Immature natural killer cell (primary cell): ENCODE measurements at regions not wholly inside any gene's neighbourhood (a gene's known extent, or its start where the extent isn't known, plus 50 kb on each side); places are given as distances from the start of the nearest gene placed in this dataset.

Experiments used
- DNase-seq, 3 donors: peaks; one replicate each; pipeline ENCODE4 v3.0.0; 2022; ENCODE audit warnings: mixed read lengths in 1 of 3
- H3K27ac Mint-ChIP-seq, 6 donors: one replicate each; pipeline ENCODE4 v1.8.0; 2020; ENCODE audit warnings: mixed read lengths in 6 of 6, mild to moderate bottlenecking in 5 of 6, inconsistent platforms in 4 of 6, moderate library complexity in 3 of 6
- H3K27me3 Mint-ChIP-seq, 3 donors: one replicate each; pipeline ENCODE4 v1.8.0; 2020 to 2021; ENCODE audit warnings: low read depth in 3 of 3, mild to moderate bottlenecking in 3 of 3, mixed read lengths in 3 of 3, moderate library complexity in 3 of 3, inconsistent platforms in 1 of 3
- H3K36me3 Mint-ChIP-seq, 3 donors: one replicate each; pipeline ENCODE4 v1.8.0; 2020; ENCODE audit warnings: mixed read lengths in 3 of 3, inconsistent platforms in 2 of 3, mild to moderate bottlenecking in 2 of 3
- H3K4me1 Mint-ChIP-seq, 2 donors: one replicate each; pipeline ENCODE4 v1.8.0; 2020; ENCODE audit warnings: inconsistent platforms in 2 of 2, mild to moderate bottlenecking in 2 of 2, mixed read lengths in 2 of 2, moderate library complexity in 1 of 2
- H3K4me3 Mint-ChIP-seq, 5 donors: one replicate each; pipeline ENCODE4 v1.8.0; 2020; ENCODE audit warnings: mild to moderate bottlenecking in 5 of 5, mixed read lengths in 5 of 5, inconsistent platforms in 3 of 5, moderate library complexity in 3 of 5
- H3K9me3 Mint-ChIP-seq, 6 donors: one replicate each; pipeline ENCODE4 v1.8.0; 2020; ENCODE audit warnings: mild to moderate bottlenecking in 6 of 6, mixed read lengths in 6 of 6, inconsistent platforms in 4 of 6, moderate library complexity in 3 of 6

DNA sequence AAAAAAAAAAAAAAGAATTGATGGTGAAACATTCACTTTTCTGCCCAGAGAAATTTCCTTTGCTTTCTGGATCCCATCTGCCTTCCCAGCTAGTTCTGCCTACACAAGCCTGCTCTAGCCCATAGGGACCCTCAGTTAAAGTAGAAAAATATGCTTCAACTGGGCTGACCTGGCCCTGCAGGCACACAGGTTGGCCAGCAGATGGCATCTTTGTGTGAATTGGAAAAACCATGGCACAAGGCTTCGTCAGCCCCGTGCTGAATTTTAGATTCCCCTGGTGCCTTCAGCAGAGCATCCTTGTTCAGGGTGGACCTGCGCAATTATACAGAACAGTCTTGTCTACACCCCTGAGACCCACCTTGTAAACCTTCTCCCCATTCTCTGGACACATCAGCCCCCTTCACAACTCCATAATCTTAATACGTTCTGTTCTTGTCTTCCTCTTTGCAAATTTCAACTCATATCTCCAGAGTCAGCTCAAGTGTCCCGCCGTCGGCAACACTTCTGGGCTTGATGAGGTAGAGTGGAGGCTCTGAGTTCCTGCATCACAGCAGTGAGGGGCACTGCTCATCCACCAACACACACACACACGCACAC, 114.5 kb downstream of the INSIG2 start:
- H3K4me3 Mint-ChIP-seq, result peak overlapping the region in 1 of 5 donors; percentile 56
- H3K9me3 Mint-ChIP-seq, result peaks cover 0 to 2% (median 0%) of the 10 kb centered on the region in 6 donors
- peaks cover 0 to 4% (median 4%) of the 10 kb centered on the region in 3 donors for H3K27me3 Mint-ChIP-seq
- peak in 2 of 3 donors; percentile 35 to 45 for DNase-seq
- peaks cover 5 to 7% of the 10 kb centered on the region in 2 donors for H3K4me1 Mint-ChIP-seq
- H3K36me3 Mint-ChIP-seq, result no peaks in the 10 kb centered on the region
- no peak overlapping the region for H3K27ac Mint-ChIP-seq

DNA sequence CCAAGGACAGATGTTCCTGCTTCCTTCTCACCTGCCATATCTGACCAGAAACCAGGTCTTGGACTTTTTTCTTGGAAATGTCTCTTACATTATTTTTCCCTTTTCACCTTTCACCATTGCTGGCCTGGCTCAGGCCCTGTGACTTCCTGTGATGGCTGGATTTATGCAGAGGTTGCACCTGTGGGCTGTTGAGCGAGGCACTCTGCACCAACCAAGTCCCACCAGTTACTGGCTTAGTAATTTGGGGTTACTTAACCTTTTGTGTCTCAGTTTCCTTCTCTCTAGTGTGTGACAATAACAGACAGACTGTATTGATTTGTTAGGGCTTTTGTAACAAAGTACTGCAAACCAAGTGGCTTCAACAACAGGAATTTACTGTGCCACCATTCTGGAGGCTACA, 110.0 kb downstream of the INSIG2 start:
- H3K36me3 Mint-ChIP-seq, result no peaks in the 10 kb centered on the region
- H3K27ac Mint-ChIP-seq, result peak overlapping the region in 1 of 6 donors; percentile 5
- no peak overlapping the region for H3K4me3 Mint-ChIP-seq
- no peaks in the 10 kb centered on the region for H3K27me3 Mint-ChIP-seq
- H3K4me1 Mint-ChIP-seq, result peaks cover 5 to 7% of the 10 kb centered on the region in 2 donors
- no peak for DNase-seq
- peaks cover 0 to 2% (median 0%) of the 10 kb centered on the region in 6 donors for H3K9me3 Mint-ChIP-seq

GRCh38 chr2:118197011-118197675, 108.9 kb downstream of the INSIG2 start:
- H3K4me1 Mint-ChIP-seq, result no peaks in the 10 kb centered on the region
- DNase-seq, result no peak
- H3K4me3 Mint-ChIP-seq, result no peak overlapping the region
- no peak overlapping the region for H3K27ac Mint-ChIP-seq
- H3K36me3 Mint-ChIP-seq, result no peaks in the 10 kb centered on the region
- peaks cover 0 to 2% (median 0%) of the 10 kb centered on the region in 6 donors for H3K9me3 Mint-ChIP-seq
- H3K27me3 Mint-ChIP-seq, result no peaks in the 10 kb centered on the region

- peaks cover 3 to 15% (median 13%) of the 10 kb centered on the region in 3 donors for H3K27me3 Mint-ChIP-seq
- H3K4me3 Mint-ChIP-seq, result no peak overlapping the region
- H3K36me3 Mint-ChIP-seq, result no peaks in the 10 kb centered on the region
- no peak overlapping the region for H3K27ac Mint-ChIP-seq
- H3K9me3 Mint-ChIP-seq, result no peaks in the 10 kb centered on the region
- peaks cover 15 to 20% of the 10 kb centered on the region in 2 donors for H3K4me1 Mint-ChIP-seq
- DNase-seq, result no peak
These were observed 102.2 kb downstream of the INSIG2 start for GRCh38 chr2:118190474-118190873.

DNA sequence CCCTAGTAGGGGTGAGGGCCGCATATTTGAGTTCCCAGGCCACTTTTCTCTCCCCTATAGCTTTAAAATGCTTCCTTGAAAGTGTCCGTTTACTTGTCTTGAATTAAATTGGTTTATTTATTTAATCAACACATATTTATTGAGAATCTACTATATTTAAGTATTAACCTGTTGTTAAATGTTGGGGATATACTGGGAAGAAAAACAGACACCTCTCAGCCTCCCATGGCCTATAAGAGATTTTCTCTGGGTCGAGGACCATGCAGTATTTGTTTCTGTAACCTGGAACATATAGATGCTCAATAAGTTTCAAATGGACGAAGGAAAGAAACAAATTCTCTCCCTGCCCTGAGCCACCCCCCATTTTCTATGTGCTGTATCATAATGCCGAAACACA, 98.6 kb downstream of the INSIG2 start:
- peak overlapping the region; percentile 89 to 97 (median 96) for H3K4me3 Mint-ChIP-seq
- H3K36me3 Mint-ChIP-seq, result no peaks in the 10 kb centered on the region
- no peak for DNase-seq
- peak overlapping the region; percentile 92 to 98 (median 96) for H3K27ac Mint-ChIP-seq
- no peaks in the 10 kb centered on the region for H3K9me3 Mint-ChIP-seq
- H3K27me3 Mint-ChIP-seq, result peaks cover 3 to 18% (median 13%) of the 10 kb centered on the region in 3 donors
- peaks cover 22 to 29% of the 10 kb centered on the region in 2 donors for H3K4me1 Mint-ChIP-seq

DNA sequence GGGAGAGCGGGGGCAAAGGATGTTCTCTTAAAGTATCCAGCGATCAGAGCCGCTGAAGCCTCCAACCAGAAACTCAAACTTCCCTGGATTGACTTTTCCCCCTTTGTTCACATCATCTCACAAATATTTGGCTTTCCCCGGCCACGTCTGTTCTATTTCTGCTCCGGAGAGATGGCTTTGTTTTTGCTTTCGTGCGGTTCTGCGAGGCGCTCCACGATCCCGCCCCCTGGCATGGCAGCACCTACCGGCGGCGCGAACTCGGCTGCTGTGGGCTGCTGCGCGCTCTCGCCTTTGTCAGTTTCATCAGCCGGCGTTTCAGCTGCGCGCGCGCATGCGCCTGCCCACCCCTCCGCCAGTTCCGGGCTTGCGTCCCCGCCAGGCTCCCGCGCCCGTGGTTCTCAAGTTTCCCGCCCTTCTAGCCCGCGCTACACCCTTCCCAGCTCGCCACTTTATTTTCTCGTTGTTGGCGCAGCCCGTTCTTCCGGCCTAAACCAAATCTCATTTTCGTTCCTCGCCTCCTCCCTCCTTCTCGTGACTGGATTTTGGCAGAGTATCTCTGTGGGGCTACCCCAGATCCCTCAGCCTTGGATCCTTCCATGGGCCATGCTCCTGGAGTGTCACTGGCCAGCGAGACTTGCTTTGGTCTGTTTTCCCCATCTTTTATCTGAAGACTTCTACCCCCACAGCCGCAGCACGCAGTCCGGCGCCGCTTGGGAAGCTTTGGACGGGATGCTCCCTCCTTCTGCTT, 98.0 kb downstream of the INSIG2 start:
- H3K9me3 Mint-ChIP-seq, result no peaks in the 10 kb centered on the region
- peak overlapping the region; percentile 92 to 98 (median 96) for H3K27ac Mint-ChIP-seq
- peak; percentile 85 to 91 (median 89) for DNase-seq
- H3K4me1 Mint-ChIP-seq, result peaks cover 22 to 29% of the 10 kb centered on the region in 2 donors
- peaks cover 3 to 14% (median 11%) of the 10 kb centered on the region in 3 donors for H3K27me3 Mint-ChIP-seq
- H3K4me3 Mint-ChIP-seq, result peak overlapping the region; percentile 89 to 97 (median 96)
- H3K36me3 Mint-ChIP-seq, result no peaks in the 10 kb centered on the region

GRCh38 chr2:118185210-118186109, 97.2 kb downstream of the INSIG2 start:
- DNase-seq, result peak; percentile 44 to 58 (median 56)
- Mint-ChIP-seq H3K4me3 (peak overlapping the region; percentile 89 to 97 (median 96)), H3K27ac (peak overlapping the region; percentile 92 to 98 (median 96)), H3K9me3 (no peaks in the 10 kb centered on the region), H3K27me3 (peaks cover 3 to 13% (median 11%) of the 10 kb centered on the region in 3 donors), H3K4me1 (peaks cover 22 to 29% of the 10 kb centered on the region in 2 donors), H3K36me3 (no peaks in the 10 kb centered on the region)

GRCh38 chr2:118183381-118183780, 95.1 kb downstream of the INSIG2 start:
- Mint-ChIP-seq H3K27ac (no peak overlapping the region), H3K4me1 (peaks cover 22 to 29% of the 10 kb centered on the region in 2 donors), H3K27me3 (peaks cover 3 to 17% (median 11%) of the 10 kb centered on the region in 3 donors), H3K9me3 (no peaks in the 10 kb centered on the region), H3K4me3 (no peak overlapping the region), H3K36me3 (no peaks in the 10 kb centered on the region)
- no peak for DNase-seq

DNA sequence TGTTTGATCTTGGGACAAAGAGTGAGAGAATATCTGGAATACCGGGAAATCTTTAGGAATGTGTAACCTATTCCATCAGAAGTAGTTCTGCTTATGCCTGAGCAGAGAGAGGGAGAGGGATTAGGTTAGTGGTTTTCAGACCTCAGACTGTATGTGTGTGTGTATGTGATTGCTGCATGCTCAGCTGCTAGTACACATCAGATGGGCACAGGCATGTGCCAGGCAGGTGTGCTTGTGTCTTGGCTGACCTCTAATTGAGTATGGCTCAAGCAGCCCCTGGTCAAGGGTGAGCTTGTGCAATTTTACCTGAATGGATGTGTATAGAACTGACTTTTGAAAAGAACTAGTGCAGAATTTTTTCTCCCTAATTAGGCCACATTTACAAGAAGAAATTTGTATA, 91.2 kb downstream of the INSIG2 start:
- H3K4me3 Mint-ChIP-seq, result no peak overlapping the region
- no peaks in the 10 kb centered on the region for H3K9me3 Mint-ChIP-seq
- peaks cover 0 to 10% (median 0%) of the 10 kb centered on the region in 3 donors for H3K27me3 Mint-ChIP-seq
- H3K36me3 Mint-ChIP-seq, result no peaks in the 10 kb centered on the region
- no peak overlapping the region for H3K27ac Mint-ChIP-seq
- no peak for DNase-seq
- no peaks in the 10 kb centered on the region for H3K4me1 Mint-ChIP-seq

- H3K4me3 Mint-ChIP-seq, result no peak overlapping the region
- H3K27me3 Mint-ChIP-seq, result peaks cover 0 to 8% (median 0%) of the 10 kb centered on the region in 3 donors
- H3K27ac Mint-ChIP-seq, result no peak overlapping the region
- DNase-seq, result no peak
- H3K4me1 Mint-ChIP-seq, result no peaks in the 10 kb centered on the region
- H3K9me3 Mint-ChIP-seq, result no peaks in the 10 kb centered on the region
- no peaks in the 10 kb centered on the region for H3K36me3 Mint-ChIP-seq
These were observed 89.6 kb downstream of the INSIG2 start for GRCh38 chr2:118177884-118178283.

DNA sequence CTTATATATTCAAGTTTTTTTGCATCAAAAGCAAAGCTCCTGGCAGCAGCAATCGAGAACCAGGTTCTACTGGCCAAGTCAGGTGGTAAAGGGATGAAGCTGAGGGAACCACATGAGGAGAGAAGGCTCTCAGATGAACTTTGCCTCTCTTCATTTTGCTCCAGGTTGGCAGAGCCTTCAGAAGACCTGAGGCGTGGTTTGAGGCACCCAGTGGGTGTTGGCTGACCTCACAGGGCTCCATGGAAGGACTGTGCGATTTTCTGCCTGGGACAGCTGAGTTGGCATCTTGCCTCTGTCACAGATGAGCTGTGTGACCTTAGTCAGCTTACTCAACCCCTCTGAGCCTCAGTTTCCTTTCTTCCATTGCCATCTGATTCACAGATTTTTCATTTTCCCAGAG, 89.0 kb downstream of the INSIG2 start:
- H3K9me3 Mint-ChIP-seq, result no peaks in the 10 kb centered on the region
- H3K36me3 Mint-ChIP-seq, result no peaks in the 10 kb centered on the region
- no peak for DNase-seq
- no peak overlapping the region for H3K27ac Mint-ChIP-seq
- peaks cover 0 to 8% (median 0%) of the 10 kb centered on the region in 3 donors for H3K27me3 Mint-ChIP-seq
- H3K4me3 Mint-ChIP-seq, result no peak overlapping the region
- H3K4me1 Mint-ChIP-seq, result no peaks in the 10 kb centered on the region

- Mint-ChIP-seq H3K9me3 (no peaks in the 10 kb centered on the region), H3K27me3 (peaks cover 0 to 8% (median 0%) of the 10 kb centered on the region in 3 donors), H3K27ac (no peak overlapping the region), H3K4me3 (no peak overlapping the region), H3K36me3 (no peaks in the 10 kb centered on the region), H3K4me1 (no peaks in the 10 kb centered on the region)
- DNase-seq, result no peak
These were observed 88.3 kb downstream of the INSIG2 start for GRCh38 chr2:118176601-118177000.

- no peak for DNase-seq
- H3K4me1 Mint-ChIP-seq, result peaks cover 0 to 3% of the 10 kb centered on the region in 2 donors
- no peak overlapping the region for H3K4me3 Mint-ChIP-seq
- H3K27me3 Mint-ChIP-seq, result peaks cover 0 to 5% (median 0%) of the 10 kb centered on the region in 3 donors
- no peak overlapping the region for H3K27ac Mint-ChIP-seq
- H3K36me3 Mint-ChIP-seq, result peaks cover 0 to 3% (median 0%) of the 10 kb centered on the region in 3 donors
- H3K9me3 Mint-ChIP-seq, result no peaks in the 10 kb centered on the region
These were observed 83.3 kb downstream of the INSIG2 start for GRCh38 chr2:118171546-118171945.
